GM18867 (cell line): ENCODE measurements at regions not wholly inside any gene's neighbourhood (a gene's known extent, or its start where the extent isn't known, plus 50 kb on each side); places are given as distances from the start of the nearest gene placed in this dataset.
"Not testable (repeated sequence)": the region's sequence is repeated elsewhere in the genome, so short reads cannot be mapped to it uniquely, and the experiment has no call there.

ENCODE experiments used
- ATAC-seq: cut with Tn5 transposase; IDR thresholded peaks from one replicate; pipeline ENCODE4 v1.9.1; 2021; ENCODE audit warnings: mild to moderate bottlenecking, moderate library complexity; ENCODE audit not compliant: unreplicated experiment

DNA sequence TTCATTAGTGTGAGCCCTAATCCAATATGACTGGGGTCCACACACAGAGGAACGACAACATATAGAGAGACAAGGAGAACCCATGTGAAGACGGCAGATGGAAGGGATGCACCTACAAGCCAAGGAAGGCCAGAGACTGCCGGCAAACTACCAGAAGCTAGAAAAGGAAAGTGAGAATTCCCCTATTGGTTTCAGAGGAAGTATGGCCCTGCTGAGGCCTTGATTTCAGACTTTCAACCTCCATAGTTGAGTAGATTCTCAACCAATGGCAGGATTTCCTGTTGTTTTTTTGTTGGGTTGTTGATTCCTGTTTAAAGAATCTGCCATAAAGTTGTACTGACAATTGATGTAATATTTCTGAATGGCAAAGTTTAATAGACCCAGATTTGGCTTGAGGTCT, 241.5 kb downstream of the SATB2 start:
- peak; percentile 91 for ATAC-seq

- ATAC-seq, result no peak
Measured at GRCh38 chr2:199207011-199207410, 250.7 kb downstream of the SATB2 start.

GRCh38 chr2:199206536-199206935, 251.2 kb downstream of the SATB2 start:
- no peak for ATAC-seq

DNA sequence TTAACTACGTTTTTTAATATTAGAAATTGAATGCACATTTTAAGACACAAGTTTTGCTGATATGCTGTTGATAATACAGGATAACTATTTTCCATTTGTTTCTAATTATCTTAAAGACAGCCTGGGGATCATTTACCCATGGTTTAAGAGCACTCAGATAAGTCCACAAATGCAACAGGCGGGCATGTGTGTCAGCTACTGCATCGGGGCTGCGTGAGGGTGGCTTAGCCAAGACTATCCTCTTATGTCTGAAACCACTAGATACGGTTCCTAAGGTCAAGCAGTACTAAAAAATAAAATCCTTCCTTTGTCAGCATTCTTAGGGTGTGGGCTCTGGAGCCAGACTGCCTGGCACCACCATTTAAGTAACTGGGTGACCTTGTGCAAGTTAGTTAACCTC, 254.8 kb downstream of the SATB2 start:
- no peak for ATAC-seq

- no peak for ATAC-seq
Measured at GRCh38 chr2:199201539-199201938, 256.2 kb downstream of the SATB2 start.

DNA sequence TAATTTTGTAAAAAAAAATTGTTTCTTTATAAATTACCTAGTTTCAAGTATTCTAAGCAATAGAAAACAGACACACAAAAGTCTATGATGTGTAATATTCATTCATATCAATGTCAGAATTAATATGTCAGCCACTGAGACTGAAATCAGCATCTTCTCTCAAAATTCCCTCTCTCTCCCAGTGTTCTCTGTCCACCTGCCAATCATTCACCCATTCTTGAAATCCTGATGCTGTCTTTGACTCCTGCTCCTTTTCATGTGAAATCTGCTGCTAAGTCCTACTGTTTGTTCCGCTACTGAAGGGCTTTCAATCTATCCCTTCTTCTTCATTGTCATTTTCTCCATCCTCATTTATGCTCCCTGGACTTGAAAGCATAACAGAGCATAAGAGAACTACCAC, 257.9 kb downstream of the SATB2 start:
- ATAC-seq, result no peak

DNA sequence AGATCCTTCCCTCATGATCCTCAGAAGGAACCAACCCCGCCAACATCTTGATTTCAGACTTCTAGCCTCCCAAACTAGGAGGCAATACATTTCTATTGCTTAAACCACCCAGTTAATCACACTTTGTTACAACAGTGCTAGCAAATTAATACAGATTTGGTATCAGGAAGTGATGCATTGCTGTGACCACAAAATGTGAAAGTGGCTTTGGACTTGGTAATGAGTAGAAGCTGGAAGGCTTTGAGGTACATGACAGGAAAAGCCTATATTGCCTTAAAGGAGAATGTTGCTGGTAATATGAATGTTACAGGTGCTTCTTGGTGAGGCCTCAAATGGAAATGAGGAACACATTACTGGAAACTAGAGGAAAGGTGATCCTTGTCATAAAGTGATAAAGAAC, 260.3 kb downstream of the SATB2 start:
- ATAC-seq, result no peak

DNA sequence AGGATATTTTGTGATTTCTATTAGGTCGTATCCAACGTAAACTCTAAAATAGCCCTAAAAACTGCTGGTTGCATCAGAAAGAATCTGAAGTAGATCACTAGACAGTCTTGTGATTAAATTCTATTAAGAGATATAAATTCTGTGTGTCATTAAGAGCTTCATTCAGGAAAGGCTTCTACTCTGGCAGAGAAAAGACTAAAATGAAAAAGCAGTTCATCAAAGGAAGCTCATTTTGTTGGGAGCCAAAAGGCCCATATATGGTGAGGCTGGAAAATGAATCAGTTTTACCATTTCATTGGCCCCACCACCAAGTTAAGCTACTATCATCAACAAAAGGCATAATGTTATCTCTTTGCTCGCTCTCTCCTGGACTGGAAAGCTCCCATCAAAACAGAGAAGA, 261.1 kb downstream of the SATB2 start:
- ATAC-seq, result no peak

- no peak for ATAC-seq
Measured at GRCh38 chr2:199195927-199196502, 261.7 kb downstream of the SATB2 start.

GRCh38 chr2:199191461-199191860, 266.3 kb downstream of the SATB2 start:
- no peak for ATAC-seq

GRCh38 chr2:199189229-199189628, 268.5 kb downstream of the SATB2 start:
- no peak for ATAC-seq

GRCh38 chr2:199186301-199186751, 271.4 kb downstream of the SATB2 start:
- no peak for ATAC-seq

GRCh38 chr2:199185174-199185573, 272.6 kb downstream of the SATB2 start:
- ATAC-seq, result not testable (repeated sequence)

- no peak for ATAC-seq
Measured at GRCh38 chr2:199163613-199164458, 293.9 kb downstream of the SATB2 start.

DNA sequence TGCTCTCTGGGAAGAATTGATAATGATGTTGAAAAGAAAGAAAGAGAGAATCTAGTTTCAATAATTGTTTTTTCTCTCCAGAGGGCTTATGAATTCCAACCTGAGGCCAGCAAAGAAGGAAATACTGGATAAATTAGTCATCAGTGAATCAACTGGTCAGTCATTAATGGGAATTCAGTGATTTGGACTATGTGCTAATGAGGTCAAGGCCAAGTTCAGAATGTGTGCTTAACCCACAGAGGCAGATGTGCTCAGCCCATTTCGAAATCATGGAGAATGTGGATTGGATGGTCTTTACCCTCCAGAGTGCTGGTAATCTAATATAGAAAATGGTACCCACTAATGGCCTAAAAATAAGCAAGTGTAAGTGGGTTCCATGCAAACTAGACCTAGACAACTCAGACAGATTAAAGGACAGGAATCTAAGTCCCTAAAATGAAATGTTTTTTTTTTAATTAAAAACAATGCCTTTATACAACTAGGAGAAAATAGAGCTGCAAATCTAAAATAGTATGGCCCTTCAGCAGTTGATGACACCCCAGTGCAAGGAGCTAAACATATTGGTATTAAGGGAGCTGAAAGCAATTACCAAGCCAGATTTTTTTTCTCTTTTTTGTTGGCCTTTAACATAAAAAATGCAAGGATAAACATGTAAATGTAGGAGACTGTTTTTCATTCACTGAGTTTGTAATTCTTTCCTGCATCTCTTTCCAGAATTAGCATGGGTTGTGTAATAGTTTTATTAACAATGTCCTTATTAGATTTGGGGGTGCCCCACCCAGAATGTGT, 296.9 kb downstream of the SATB2 start:
- no peak for ATAC-seq

- no peak for ATAC-seq
Measured at GRCh38 chr2:199160081-199160480, 297.7 kb downstream of the SATB2 start.

DNA sequence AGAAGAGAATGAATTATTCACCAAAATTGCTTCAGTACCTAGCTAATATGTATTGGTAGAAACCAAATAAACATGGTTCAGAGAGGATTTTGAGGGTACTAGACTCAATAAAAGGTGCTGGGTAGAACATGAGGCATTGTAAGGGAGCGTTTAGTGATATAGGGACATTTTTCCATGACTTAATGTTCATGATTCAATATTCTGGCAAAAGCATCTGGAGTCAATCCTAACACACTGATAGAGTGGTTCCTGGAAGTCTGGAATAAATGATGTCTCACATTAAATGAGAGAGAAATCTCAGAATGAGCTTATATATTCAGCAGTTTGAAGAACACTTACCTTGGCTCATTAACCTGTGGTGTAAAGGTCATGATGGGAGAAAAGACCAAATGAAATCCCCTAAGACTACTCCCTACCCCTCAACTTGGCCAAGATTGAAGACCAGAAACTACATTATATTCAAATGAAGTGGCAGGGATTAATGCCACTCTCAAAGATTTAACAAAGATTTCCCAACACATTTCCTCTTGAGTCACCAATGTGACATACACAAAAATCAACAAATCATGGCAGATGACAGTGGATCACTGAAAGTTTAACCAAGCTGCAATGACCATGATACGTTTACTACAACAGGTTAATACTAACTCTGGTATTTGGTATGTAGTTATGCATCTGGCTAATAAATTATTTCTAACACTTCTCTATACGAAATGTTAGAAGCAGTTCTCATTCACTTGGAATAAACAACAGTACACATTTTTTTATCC, 309.5 kb downstream of the SATB2 start:
- ATAC-seq, result no peak

GRCh38 chr2:199147216-199147615, 310.5 kb downstream of the SATB2 start:
- ATAC-seq, result no peak

- ATAC-seq, result no peak
Measured at GRCh38 chr2:199144546-199144945, 313.2 kb downstream of the SATB2 start.

GRCh38 chr2:199144036-199144435, 313.7 kb downstream of the SATB2 start:
- ATAC-seq, result no peak

- no peak for ATAC-seq
Measured at GRCh38 chr2:199136681-199137080, 321.1 kb downstream of the SATB2 start.
